Loucy (cell line): ENCODE measurements at regions not wholly inside any gene's neighbourhood (a gene's known extent, or its start where the extent isn't known, plus 50 kb on each side); places are given as distances from the start of the nearest gene placed in this dataset.

Experiments used
- H2AFZ ChIP-seq: fragments of 200-600 bp; sonication (generic); 2 replicates; pipeline ENCODE4 v1.6.0; 2016; ENCODE audit warnings: antibody characterized with exemption, mild to moderate bottlenecking, low read length, moderate library complexity
- H3F3A ChIP-seq: fragments of 200-600 bp; 2 replicates; pipeline ENCODE4 v1.6.0; 2016; ENCODE audit warnings: antibody characterized with exemption, low read depth, mild to moderate bottlenecking
- H3K27me3 ChIP-seq: fragments of 200-600 bp; sonication (generic); 2 replicates; pipeline ENCODE4 v1.6.1; 2014; ENCODE audit warnings: low read length, mild to moderate bottlenecking; ENCODE audit not compliant: insufficient read depth, poor library complexity, severe bottlenecking
- H3K36me3 ChIP-seq: fragments of 200-600 bp; sonication (generic); 2 replicates; pipeline ENCODE4 v1.6.1; 2016; ENCODE audit warnings: low read length; ENCODE audit not compliant: insufficient read depth
- H3K4me1 ChIP-seq: fragments of 200-600 bp; sonication (generic); 2 replicates; pipeline ENCODE4 v1.5.1; 2014; ENCODE audit warnings: low read length, mild to moderate bottlenecking; ENCODE audit not compliant: insufficient read depth, poor library complexity, severe bottlenecking
- H3K4me2 ChIP-seq: fragments of 200-600 bp; sonication (generic); 2 replicates; pipeline ENCODE4 v1.6.0; 2014; ENCODE audit warnings: antibody characterized with exemption, low read length, low read depth, mild to moderate bottlenecking; ENCODE audit not compliant: poor library complexity, severe bottlenecking
- H3K4me3 ChIP-seq: fragments of 200-600 bp; sonication (generic); 2 replicates; pipeline ENCODE4 v1.5.1; 2014; ENCODE audit warnings: low read length, mild to moderate bottlenecking, mixed read lengths; ENCODE audit not compliant: poor library complexity, severe bottlenecking
- H3K79me2 ChIP-seq: fragments of 200-600 bp; sonication (generic); 2 replicates; pipeline ENCODE4 v1.6.1; 2014; ENCODE audit warnings: low read length; ENCODE audit not compliant: insufficient read depth
- H3K9ac ChIP-seq: fragments of 200-600 bp; sonication (generic); 2 replicates; pipeline ENCODE4 v1.6.0; 2014; ENCODE audit warnings: mild to moderate bottlenecking, low read depth, low read length, moderate library complexity; ENCODE audit not compliant: poor library complexity, severe bottlenecking
- H3K9me2 ChIP-seq: fragments of 200-600 bp; sonication (generic); replicated peaks from 2 replicates; pipeline ENCODE4 v1.6.1; 2016; ENCODE audit warnings: low read depth, low read length, mixed read lengths
- H3K9me3 ChIP-seq: fragments of 200-600 bp; sonication (generic); 2 replicates; pipeline ENCODE4 v1.6.1; 2014; ENCODE audit warnings: mild to moderate bottlenecking, antibody characterized with exemption, low read length, low read depth; ENCODE audit not compliant: insufficient read depth
- H4K20me1 ChIP-seq: fragments of 200-600 bp; sonication (generic); 2 replicates; pipeline ENCODE4 v1.6.0; 2014; ENCODE audit warnings: antibody characterized with exemption, low read length, mild to moderate bottlenecking; ENCODE audit not compliant: insufficient read depth, poor library complexity, severe bottlenecking
- EZH2phosphoT487 ChIP-seq: fragments of 200-600 bp; IDR thresholded peaks from 2 replicates; pipeline ENCODE4 v1.6.1; 2018; ENCODE audit warnings: antibody characterized with exemption, mild to moderate bottlenecking, moderate library complexity, borderline replicate concordance
- TF ChIP-seq, protein P1 (sequence below): fragments of 200-600 bp; sonication (generic); conservative IDR thresholded peaks from 2 replicates; pipeline ENCODE4 v1.5.1; 2014; ENCODE audit warnings: mild to moderate bottlenecking, antibody characterized with exemption, low read length

DNA sequence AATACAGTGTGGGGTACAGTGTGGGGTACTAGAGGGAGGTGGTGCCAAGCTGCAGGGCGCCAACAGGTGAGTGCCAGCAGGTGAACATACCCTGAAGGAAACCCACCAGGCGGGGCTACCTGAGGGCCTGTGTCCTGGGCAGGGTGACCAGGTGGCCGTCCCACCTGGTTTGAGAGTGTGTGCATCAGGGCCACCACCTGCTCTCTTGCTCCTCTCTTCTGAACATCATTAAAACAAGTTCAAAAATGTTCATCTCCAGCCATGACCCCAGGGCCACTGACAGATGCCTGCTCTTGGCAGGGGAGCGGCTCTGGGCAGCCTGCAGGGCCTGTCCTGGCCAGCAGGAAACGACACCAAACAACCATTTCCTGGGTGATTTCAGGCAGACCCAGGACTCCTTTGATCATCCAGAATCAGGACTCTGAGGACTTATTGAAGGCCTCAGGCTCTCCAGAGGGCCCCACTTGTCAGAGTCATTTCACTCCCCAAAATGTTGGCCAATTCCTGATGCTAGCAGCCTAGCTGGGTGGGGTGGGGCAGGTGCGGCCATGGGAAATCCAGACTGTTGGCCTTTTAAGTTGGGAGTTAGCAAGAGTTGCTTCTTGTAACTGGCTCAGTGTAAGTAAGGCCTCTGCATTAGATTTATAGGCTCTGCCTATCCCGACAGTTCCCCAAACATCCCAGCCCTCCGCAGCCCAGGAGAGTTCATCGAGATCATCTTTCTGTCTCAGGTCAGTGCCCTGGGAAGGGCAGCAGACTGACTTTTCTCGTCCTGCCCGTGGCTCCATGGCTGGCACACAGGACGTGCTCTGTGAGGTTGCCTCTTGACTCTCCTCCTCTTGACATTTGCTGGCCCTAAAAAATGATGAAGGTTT is 111.5 kb upstream of the ZNF236 start:
- Histone ChIP-seq H3K79me2 (no peaks in the 10 kb centered on the region), H3K9me3 (no peaks in the 10 kb centered on the region), H3F3A (no peaks in the 10 kb centered on the region), H4K20me1 (no peaks in the 10 kb centered on the region), H3K9ac (no peak overlapping the region), H3K4me3 (no peak overlapping the region), H3K9me2 (no peaks in the 10 kb centered on the region), H3K4me2 (no peak overlapping the region), H2AFZ (no peak overlapping the region), H3K4me1 (peaks cover 9% of the 10 kb centered on the region), H3K27me3 (no peaks in the 10 kb centered on the region), H3K36me3 (no peaks in the 10 kb centered on the region)
- TF ChIP-seq, protein P1, sequence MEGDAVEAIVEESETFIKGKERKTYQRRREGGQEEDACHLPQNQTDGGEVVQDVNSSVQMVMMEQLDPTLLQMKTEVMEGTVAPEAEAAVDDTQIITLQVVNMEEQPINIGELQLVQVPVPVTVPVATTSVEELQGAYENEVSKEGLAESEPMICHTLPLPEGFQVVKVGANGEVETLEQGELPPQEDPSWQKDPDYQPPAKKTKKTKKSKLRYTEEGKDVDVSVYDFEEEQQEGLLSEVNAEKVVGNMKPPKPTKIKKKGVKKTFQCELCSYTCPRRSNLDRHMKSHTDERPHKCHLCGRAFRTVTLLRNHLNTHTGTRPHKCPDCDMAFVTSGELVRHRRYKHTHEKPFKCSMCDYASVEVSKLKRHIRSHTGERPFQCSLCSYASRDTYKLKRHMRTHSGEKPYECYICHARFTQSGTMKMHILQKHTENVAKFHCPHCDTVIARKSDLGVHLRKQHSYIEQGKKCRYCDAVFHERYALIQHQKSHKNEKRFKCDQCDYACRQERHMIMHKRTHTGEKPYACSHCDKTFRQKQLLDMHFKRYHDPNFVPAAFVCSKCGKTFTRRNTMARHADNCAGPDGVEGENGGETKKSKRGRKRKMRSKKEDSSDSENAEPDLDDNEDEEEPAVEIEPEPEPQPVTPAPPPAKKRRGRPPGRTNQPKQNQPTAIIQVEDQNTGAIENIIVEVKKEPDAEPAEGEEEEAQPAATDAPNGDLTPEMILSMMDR: no peak
- no peak for TF ChIP-seq EZH2phosphoT487

DNA sequence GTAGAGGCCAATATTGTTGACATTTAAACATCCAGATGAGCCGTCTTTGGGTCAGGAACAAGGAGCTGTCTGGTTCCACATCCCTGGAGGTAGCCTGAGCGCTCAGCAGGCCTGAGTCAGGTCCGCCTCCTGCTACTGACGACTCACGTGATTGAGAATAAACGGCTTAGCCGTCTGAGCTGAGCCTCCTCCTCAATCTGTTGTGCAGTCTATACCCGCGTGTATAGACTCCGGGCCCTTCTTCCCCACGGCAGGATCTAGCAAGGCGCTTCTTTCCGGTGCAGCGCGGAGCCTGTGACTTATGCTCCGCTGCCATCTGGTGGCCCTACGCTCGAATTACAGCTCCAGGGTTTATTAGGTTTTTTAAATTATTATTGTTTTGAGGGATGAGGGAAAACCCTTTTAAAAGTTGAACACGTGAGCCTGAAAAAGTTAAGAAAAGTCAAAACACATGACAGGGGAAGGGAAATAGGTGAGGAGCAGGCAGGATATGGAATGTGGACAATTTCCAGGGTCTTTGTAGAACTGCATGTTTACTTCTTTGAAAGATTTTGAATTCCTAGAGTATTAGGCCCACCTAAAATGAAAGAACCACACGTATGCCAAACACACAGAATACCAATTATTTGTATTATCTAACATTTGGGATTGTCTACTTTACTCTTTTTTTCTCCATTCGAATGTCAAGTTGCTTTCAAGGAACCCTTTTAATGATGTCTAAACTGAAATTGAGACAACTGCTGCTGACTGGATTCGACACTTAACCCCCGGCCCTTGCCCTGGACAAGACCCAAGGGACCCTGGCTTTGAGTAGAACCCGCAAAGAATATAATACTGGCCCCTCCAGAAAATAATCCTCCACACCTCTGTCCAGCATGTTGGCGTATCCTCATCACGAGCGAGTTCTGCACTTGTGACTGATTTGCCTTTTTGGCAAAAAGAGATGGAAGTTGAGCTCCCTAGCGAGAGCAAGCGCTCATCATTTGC is 112.4 kb upstream of the ZNF236 start:
- no peak for TF ChIP-seq EZH2phosphoT487
- TF ChIP-seq, protein P1: peak; percentile 94
- Histone ChIP-seq H3K4me1 (peaks cover 9% of the 10 kb centered on the region), H3K27me3 (no peaks in the 10 kb centered on the region), H4K20me1 (no peaks in the 10 kb centered on the region), H2AFZ (no peak overlapping the region; the same call in 1 of the 2 replicates), H3K36me3 (no peaks in the 10 kb centered on the region), H3K9ac (no peak overlapping the region), H3K79me2 (no peaks in the 10 kb centered on the region), H3F3A (no peaks in the 10 kb centered on the region), H3K4me2 (no peak overlapping the region), H3K9me2 (no peaks in the 10 kb centered on the region), H3K4me3 (no peak overlapping the region), H3K9me3 (no peaks in the 10 kb centered on the region)

DNA sequence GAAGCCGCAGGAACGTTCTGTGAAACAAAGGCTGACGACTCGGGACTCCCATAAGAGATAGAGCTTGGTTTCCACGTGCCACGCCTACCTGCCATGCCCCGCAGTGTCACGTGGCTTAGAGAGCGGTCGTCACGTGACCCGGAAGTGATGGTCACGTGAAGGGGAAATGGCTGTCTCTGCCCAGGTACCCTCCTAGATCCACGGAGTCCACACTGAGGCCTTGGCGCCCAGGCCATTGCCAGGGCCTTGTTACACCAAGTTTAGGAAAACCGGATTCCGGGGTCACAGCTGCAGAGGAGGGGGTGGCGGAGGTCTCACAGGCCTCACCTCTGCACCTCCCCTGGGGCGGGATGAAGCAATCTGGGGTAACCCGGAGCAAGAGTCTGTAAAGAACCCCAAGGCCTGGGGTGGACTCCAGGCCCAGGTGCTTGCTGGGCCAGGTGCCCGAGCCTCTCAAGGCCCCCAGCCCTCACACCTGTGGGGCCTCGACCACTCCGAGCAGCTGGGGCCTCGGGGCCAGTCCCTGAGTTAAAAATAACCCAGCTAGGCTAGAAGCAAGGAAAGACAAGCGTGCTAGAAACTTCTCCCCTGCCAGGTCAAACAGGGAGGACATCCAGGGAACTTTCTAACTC is 113.5 kb upstream of the ZNF236 start:
- H2AFZ ChIP-seq: no peak overlapping the region
- no peak overlapping the region for H3K9ac ChIP-seq
- no peak overlapping the region for H3K4me3 ChIP-seq
- no peaks in the 10 kb centered on the region for H3K9me2 ChIP-seq
- no peaks in the 10 kb centered on the region for H3K79me2 ChIP-seq
- H3K4me1 ChIP-seq: peaks cover 9% of the 10 kb centered on the region
- H4K20me1 ChIP-seq: no peaks in the 10 kb centered on the region
- no peaks in the 10 kb centered on the region for H3F3A ChIP-seq
- no peaks in the 10 kb centered on the region for H3K27me3 ChIP-seq
- no peaks in the 10 kb centered on the region for H3K9me3 ChIP-seq
- TF ChIP-seq EZH2phosphoT487: no peak
- TF ChIP-seq, protein P1: no peak
- no peaks in the 10 kb centered on the region for H3K36me3 ChIP-seq
- no peak overlapping the region for H3K4me2 ChIP-seq
